ENCODE measurements at regions not wholly inside any gene's neighbourhood (a gene's known extent, or its start where the extent isn't known, plus 50 kb on each side); places are given as distances from the start of the nearest gene placed in this dataset.
"Not testable (repeated sequence)": the region's sequence is repeated elsewhere in the genome, so short reads cannot be mapped to it uniquely, and the experiment has no call there.

- DNase-seq; H3K27me3 Mint-ChIP-seq (ENCODE audit: unreplicated experiment); H3K9me3 Mint-ChIP-seq (ENCODE audit: unreplicated experiment); H3K4me3 Mint-ChIP-seq (ENCODE audit: unreplicated experiment); H3K27ac Mint-ChIP-seq (ENCODE audit: unreplicated experiment); H3K36me3 Mint-ChIP-seq (ENCODE audit: unreplicated experiment): not testable (repeated sequence)
- peaks cover 13% of the 10 kb centered on the region for H3K4me1 Mint-ChIP-seq (ENCODE audit: low read depth, unreplicated experiment)
These were observed 355.0 kb downstream of the ANAPC1 start for GRCh38 chr2:111529022-111529421.

DNA sequence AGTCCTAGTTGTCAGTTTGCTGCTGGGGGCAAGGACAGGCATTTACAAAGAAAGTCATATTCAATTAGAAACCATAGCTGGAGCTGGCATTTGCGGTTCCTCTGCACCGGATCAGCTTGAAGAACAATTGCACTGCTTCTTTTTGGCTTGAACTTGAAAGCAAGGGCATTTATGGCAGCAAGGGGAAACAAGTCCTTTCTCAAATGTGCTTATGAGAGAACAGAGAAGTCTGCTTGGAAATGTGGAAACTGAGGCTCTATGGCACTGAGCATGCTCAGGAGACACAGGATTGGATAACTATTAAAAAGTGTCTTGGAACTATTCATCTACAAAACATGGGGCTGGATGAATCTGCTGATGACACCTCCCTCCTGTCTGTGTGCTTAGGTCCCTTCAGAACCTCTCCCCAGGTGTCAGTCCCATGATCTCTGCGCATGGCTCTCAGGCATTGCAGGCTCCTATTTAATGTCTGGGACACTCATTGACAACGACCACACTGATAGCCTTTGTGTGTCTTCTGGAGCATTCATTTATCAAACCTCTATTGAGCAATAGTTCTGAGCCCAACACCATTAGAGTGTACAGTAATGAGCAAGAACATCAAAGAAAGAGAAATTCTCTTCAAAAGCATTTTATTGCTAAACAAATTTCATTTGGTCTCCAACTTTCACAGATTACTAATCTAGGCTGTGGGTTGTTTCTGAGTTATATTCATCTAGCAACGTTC lies 353.6 kb downstream of the ANAPC1 start:
- H3K27ac Mint-ChIP-seq (ENCODE audit: unreplicated experiment); H3K27me3 Mint-ChIP-seq (ENCODE audit: unreplicated experiment); H3K9me3 Mint-ChIP-seq (ENCODE audit: unreplicated experiment); DNase-seq; H3K36me3 Mint-ChIP-seq (ENCODE audit: unreplicated experiment); H3K4me3 Mint-ChIP-seq (ENCODE audit: unreplicated experiment): not testable (repeated sequence)
- peaks cover 13% of the 10 kb centered on the region for H3K4me1 Mint-ChIP-seq (ENCODE audit: low read depth, unreplicated experiment)

DNA sequence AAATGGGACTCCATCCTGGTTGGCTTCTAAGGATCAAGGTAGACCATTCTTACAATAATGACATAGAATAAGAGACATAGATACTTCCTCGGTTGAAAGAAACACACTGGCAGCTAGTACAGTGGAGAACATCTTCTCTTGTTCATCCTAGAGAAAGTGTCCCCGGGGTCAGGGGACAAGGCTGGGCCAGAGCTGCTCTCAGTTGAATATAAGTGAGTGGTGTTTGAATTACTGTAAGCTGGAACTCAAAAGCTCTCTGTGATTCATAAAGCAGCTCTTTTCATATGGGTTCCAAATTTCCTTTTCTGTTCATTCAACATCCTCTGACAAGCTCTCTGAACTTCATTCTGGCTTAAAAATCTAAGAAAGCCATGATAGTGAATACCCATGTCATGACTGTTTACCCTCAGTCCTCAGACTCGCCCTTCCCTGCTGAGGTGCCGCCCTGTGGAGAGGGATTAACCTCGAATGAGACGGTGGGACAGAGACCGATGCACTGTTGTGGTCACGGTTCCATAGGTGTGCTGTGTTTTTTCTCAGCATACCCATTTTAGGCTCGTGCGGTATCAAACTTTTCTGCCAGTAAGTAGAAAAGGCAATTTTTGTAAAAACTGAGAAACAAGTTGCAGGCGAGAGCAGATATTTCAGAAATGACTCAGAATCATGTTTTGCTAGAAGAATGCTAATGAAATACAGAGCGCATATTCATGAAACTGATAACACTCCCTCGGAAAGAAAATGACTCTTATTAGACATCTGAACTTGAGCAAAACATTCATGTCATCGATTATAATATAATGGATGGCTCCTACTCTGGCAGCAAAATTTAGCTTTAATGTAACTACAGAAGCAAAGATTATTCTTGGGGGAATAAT lies 351.1 kb downstream of the ANAPC1 start:
- not testable (repeated sequence) for H3K27ac Mint-ChIP-seq (ENCODE audit: unreplicated experiment); H3K36me3 Mint-ChIP-seq (ENCODE audit: unreplicated experiment); H3K27me3 Mint-ChIP-seq (ENCODE audit: unreplicated experiment); H3K9me3 Mint-ChIP-seq (ENCODE audit: unreplicated experiment); H3K4me3 Mint-ChIP-seq (ENCODE audit: unreplicated experiment); DNase-seq
- H3K4me1 Mint-ChIP-seq (ENCODE audit: low read depth, unreplicated experiment) = peaks cover 11% of the 10 kb centered on the region

- H3K27ac Mint-ChIP-seq (ENCODE audit: unreplicated experiment); H3K36me3 Mint-ChIP-seq (ENCODE audit: unreplicated experiment); H3K27me3 Mint-ChIP-seq (ENCODE audit: unreplicated experiment); H3K4me3 Mint-ChIP-seq (ENCODE audit: unreplicated experiment); DNase-seq; H3K4me1 Mint-ChIP-seq (ENCODE audit: low read depth, unreplicated experiment); H3K9me3 Mint-ChIP-seq (ENCODE audit: unreplicated experiment): not testable (repeated sequence)
These were observed 350.3 kb downstream of the ANAPC1 start for GRCh38 chr2:111533557-111534247.

DNA sequence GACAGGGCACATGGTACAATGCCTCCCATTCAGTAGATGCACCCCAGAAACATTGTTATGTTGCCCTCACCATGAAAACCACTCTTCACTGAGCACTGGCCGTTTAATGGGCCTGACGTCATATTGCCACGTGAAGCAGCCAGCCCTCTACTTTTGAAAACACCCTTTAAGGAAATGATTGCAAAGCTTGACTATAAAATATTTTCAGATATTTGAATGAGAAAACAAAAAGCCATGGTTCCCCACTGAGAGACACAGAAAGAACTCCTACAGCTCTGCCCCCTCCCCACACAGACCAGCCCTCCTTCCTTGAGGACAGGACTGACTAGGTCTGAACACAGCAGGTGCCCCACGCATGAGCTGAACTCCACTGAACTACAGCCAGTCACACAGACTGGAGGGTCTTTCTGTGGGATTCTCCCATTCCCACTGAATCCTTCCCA lies 349.1 kb downstream of the ANAPC1 start:
- DNase-seq = no peak
- H3K27me3 Mint-ChIP-seq (ENCODE audit: unreplicated experiment) = peaks cover 2% of the 10 kb centered on the region
- H3K4me1 Mint-ChIP-seq (ENCODE audit: low read depth, unreplicated experiment) = peaks cover 7% of the 10 kb centered on the region
- H3K9me3 Mint-ChIP-seq (ENCODE audit: unreplicated experiment) = peaks cover 4% of the 10 kb centered on the region
- no peaks in the 10 kb centered on the region for H3K36me3 Mint-ChIP-seq (ENCODE audit: unreplicated experiment)
- no peak overlapping the region for H3K27ac Mint-ChIP-seq (ENCODE audit: unreplicated experiment)
- TF ChIP-seq, protein P1, sequence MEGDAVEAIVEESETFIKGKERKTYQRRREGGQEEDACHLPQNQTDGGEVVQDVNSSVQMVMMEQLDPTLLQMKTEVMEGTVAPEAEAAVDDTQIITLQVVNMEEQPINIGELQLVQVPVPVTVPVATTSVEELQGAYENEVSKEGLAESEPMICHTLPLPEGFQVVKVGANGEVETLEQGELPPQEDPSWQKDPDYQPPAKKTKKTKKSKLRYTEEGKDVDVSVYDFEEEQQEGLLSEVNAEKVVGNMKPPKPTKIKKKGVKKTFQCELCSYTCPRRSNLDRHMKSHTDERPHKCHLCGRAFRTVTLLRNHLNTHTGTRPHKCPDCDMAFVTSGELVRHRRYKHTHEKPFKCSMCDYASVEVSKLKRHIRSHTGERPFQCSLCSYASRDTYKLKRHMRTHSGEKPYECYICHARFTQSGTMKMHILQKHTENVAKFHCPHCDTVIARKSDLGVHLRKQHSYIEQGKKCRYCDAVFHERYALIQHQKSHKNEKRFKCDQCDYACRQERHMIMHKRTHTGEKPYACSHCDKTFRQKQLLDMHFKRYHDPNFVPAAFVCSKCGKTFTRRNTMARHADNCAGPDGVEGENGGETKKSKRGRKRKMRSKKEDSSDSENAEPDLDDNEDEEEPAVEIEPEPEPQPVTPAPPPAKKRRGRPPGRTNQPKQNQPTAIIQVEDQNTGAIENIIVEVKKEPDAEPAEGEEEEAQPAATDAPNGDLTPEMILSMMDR (IDR thresholded peaks at IDR 0.05; ENCODE audit: partially characterized antibody, unreplicated experiment) = no peak
- H3K4me3 Mint-ChIP-seq (ENCODE audit: unreplicated experiment) = no peak overlapping the region

- H3K27me3 Mint-ChIP-seq (ENCODE audit: unreplicated experiment) = peaks cover 2% of the 10 kb centered on the region
- peaks cover 7% of the 10 kb centered on the region for H3K4me1 Mint-ChIP-seq (ENCODE audit: low read depth, unreplicated experiment)
- no peak overlapping the region for H3K27ac Mint-ChIP-seq (ENCODE audit: unreplicated experiment)
- TF ChIP-seq, protein P1 (IDR thresholded peaks at IDR 0.05; ENCODE audit: partially characterized antibody, unreplicated experiment) = no peak
- no peak overlapping the region for H3K4me3 Mint-ChIP-seq (ENCODE audit: unreplicated experiment)
- H3K9me3 Mint-ChIP-seq (ENCODE audit: unreplicated experiment) = peaks cover 4% of the 10 kb centered on the region
- H3K36me3 Mint-ChIP-seq (ENCODE audit: unreplicated experiment) = no peaks in the 10 kb centered on the region
- DNase-seq = no peak
These were observed 348.6 kb downstream of the ANAPC1 start for GRCh38 chr2:111535404-111535803.

Measured in glutamatergic neuron (in vitro differentiated cells).